ENCODE measurements at regions not wholly inside any gene's neighbourhood (a gene's known extent, or its start where the extent isn't known, plus 50 kb on each side); places are given as distances from the start of the nearest gene placed in this dataset.

DNA sequence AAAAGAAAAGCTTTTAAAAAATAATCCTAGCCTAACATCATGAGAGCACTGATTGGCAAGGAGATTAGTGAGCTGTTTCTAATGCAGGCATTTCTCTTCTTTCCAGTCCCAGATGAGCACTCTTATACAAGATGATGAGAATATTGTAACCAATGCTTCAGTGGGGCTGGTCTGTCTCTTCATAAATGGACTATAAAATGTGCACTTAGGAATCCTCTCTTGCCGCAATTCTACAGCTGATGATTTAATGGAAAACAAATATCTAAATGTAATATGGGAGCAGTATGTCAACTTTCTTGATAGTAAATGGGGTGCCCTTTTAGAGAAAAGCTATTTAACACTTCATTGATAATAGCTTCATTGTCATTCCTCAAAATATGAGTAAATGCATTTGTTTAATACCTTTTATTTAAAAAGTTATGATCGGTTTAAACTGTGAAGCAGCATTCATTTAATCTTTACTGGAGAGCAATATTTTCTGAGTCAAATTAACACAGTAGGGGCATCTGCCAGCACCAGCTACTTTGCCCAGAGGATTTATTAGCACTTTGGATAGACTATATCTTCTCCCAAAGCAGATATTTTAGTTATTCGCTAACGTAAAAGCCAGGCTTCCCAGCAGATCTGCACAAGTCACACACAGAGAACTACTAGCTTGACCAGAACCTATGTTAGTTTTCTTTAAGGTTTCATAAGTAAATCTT lies 985.9 kb downstream of the DIPK2A start:
- no peak overlapping the region for H4K91ac ChIP-seq (ENCODE audit: insufficient read length, low read depth, low read length)
- H2AFZ ChIP-seq (ENCODE audit: low read length), result no peak overlapping the region

More for the DNA sequence above, 985.9 kb downstream of the DIPK2A start:
- no peaks in the 10 kb centered on the region for H3K27me3 ChIP-seq (ENCODE audit: insufficient read depth, low read length)
- H3K27ac ChIP-seq (ENCODE audit: insufficient read length, low read depth, low read length), result no peak overlapping the region
- no peaks in the 10 kb centered on the region for H3K9me3 ChIP-seq (ENCODE audit: control insufficient read depth, low read depth, low read length)
- no peak overlapping the region for H3K9ac ChIP-seq (ENCODE audit: extremely low read depth, insufficient read length, low read length)
- no peaks in the 10 kb centered on the region for H3K23me2 ChIP-seq (ENCODE audit: insufficient read length, low read depth, low read length, poor library complexity, severe bottlenecking)
- H4K20me1 ChIP-seq (ENCODE audit: control insufficient read depth, insufficient read depth, insufficient read length), result no peaks in the 10 kb centered on the region
- H3K56ac ChIP-seq (ENCODE audit: insufficient read length, low read depth, low read length), result no peak overlapping the region
- no peak overlapping the region for H4K5ac ChIP-seq (ENCODE audit: insufficient read length, low read depth, low read length)
- H3K4me2 ChIP-seq (ENCODE audit: insufficient read depth, insufficient read length, low read length), result no peak overlapping the region
- WGBS (ENCODE audit: extremely low coverage, insufficient read length, low lambda C conversion rate), result no CpG with 5 or more reads among the region's 4 CpGs
- Mint-ChIP-seq H3K9me3 (peaks cover 0 to 1% of the 10 kb centered on the region in 2 experiments; a peak in 2 of 5 replicates), H3K27me3 (ENCODE audit: low read depth) (no peaks in the 10 kb centered on the region), H3K36me3 (ENCODE audit: insufficient read depth in 1 of 3, low read depth in 3 of 3) (peaks cover 0 to 7% (median 2%) of the 10 kb centered on the region in 3 experiments; a peak in 1 of 7 replicates), H3K4me3 (no peak overlapping the region), H3K27ac (no peak overlapping the region), H3K4me1 (peaks cover 4 to 5% of the 10 kb centered on the region in 2 experiments)
- no peak overlapping the region for H3K14ac ChIP-seq (ENCODE audit: insufficient read depth, low read length)
- TF ChIP-seq, protein P1, sequence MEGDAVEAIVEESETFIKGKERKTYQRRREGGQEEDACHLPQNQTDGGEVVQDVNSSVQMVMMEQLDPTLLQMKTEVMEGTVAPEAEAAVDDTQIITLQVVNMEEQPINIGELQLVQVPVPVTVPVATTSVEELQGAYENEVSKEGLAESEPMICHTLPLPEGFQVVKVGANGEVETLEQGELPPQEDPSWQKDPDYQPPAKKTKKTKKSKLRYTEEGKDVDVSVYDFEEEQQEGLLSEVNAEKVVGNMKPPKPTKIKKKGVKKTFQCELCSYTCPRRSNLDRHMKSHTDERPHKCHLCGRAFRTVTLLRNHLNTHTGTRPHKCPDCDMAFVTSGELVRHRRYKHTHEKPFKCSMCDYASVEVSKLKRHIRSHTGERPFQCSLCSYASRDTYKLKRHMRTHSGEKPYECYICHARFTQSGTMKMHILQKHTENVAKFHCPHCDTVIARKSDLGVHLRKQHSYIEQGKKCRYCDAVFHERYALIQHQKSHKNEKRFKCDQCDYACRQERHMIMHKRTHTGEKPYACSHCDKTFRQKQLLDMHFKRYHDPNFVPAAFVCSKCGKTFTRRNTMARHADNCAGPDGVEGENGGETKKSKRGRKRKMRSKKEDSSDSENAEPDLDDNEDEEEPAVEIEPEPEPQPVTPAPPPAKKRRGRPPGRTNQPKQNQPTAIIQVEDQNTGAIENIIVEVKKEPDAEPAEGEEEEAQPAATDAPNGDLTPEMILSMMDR (conservative IDR thresholded peaks at IDR 0.05), result no peak
- H2BK5ac ChIP-seq (ENCODE audit: insufficient read length, low read length), result no peak overlapping the region
- no peak overlapping the region for H2AK5ac ChIP-seq (ENCODE audit: insufficient read length, low read length)
- H3K4me1 ChIP-seq (ENCODE audit: insufficient read depth, low read length), result no peaks in the 10 kb centered on the region
- H2BK15ac ChIP-seq (ENCODE audit: low read depth, low read length), result no peak overlapping the region
- DNase-seq, result no peak
- H2BK12ac ChIP-seq (ENCODE audit: insufficient read length, low read depth, low read length), result no peak overlapping the region
- no peak overlapping the region for H4K8ac ChIP-seq (replicated peaks; ENCODE audit: insufficient read length, low read depth, low read length)
- H2BK20ac ChIP-seq (ENCODE audit: low read depth, low read length, poor library complexity, severe bottlenecking), result no peak overlapping the region
- H2BK120ac ChIP-seq (ENCODE audit: low read depth, low read length, poor library complexity, severe bottlenecking), result no peak overlapping the region
- no peaks in the 10 kb centered on the region for H3K79me2 ChIP-seq (ENCODE audit: insufficient read depth, low read length)
- H3K18ac ChIP-seq (ENCODE audit: insufficient read length, low read depth, low read length), result no peak overlapping the region
- H3K4ac ChIP-seq (ENCODE audit: low read depth, low read length), result no peak overlapping the region
- H3K79me1 ChIP-seq (ENCODE audit: insufficient read depth, low read depth, low read length, poor library complexity, severe bottlenecking), result no peaks in the 10 kb centered on the region
- H3T11ph ChIP-seq (ENCODE audit: low read length), result no peak overlapping the region
- H3K23ac ChIP-seq (ENCODE audit: insufficient read length, low read depth, low read length), result no peak overlapping the region

All from H9 (cell line).